SU-DHL-6 (cell line): ENCODE measurements at regions not wholly inside any gene's neighbourhood (a gene's known extent, or its start where the extent isn't known, plus 50 kb on each side); places are given as distances from the start of the nearest gene placed in this dataset.

Experiments used
- H2AFZ ChIP-seq: fragments of 200-600 bp; sonication (generic); 2 replicates; pipeline ENCODE4 v1.6.1; 2014; ENCODE audit warnings: low read depth, mild to moderate bottlenecking, moderate library complexity, mixed read lengths, antibody characterized with exemption, low read length; ENCODE audit not compliant: severe bottlenecking
- H3F3A ChIP-seq: fragments of 200-600 bp; shearing (Covaris generic); 2 replicates; pipeline ENCODE4 v1.6.0; 2016; ENCODE audit warnings: antibody characterized with exemption, mild to moderate bottlenecking; ENCODE audit not compliant: insufficient read depth
- H3K27ac ChIP-seq: fragments of 200-600 bp; sonication (generic); 2 replicates; pipeline ENCODE4 v1.5.1; 2016; ENCODE audit warnings: low read depth, mild to moderate bottlenecking, low read length, moderate library complexity, mixed read lengths
- H3K27me3 ChIP-seq: fragments of 200-600 bp; sonication (generic), shearing (Covaris generic); 2 replicates; pipeline ENCODE4 v1.6.0; 2014; ENCODE audit warnings: mild to moderate bottlenecking, low read length
- H3K36me3 ChIP-seq: fragments of 200-600 bp; sonication (generic); 2 replicates; pipeline ENCODE4 v1.6.1; 2014; ENCODE audit warnings: mild to moderate bottlenecking, low read length, mixed read lengths
- H3K4me2 ChIP-seq: fragments of 300-600, 200-600 bp; shearing (Covaris generic), sonication (generic); 2 replicates; pipeline ENCODE4 v1.6.0; 2014; ENCODE audit warnings: low read length, low read depth, mild to moderate bottlenecking; ENCODE audit not compliant: poor library complexity, severe bottlenecking
- H3K4me3 ChIP-seq: fragments of 200-600 bp; sonication (generic); 2 replicates; pipeline ENCODE4 v1.5.1; 2014; ENCODE audit warnings: antibody characterized with exemption, low read length, mild to moderate bottlenecking, mixed read lengths; ENCODE audit not compliant: insufficient read depth, poor library complexity, severe bottlenecking
- H3K79me2 ChIP-seq: fragments of 200-600 bp; sonication (generic); 2 replicates; pipeline ENCODE4 v1.6.1; 2014; ENCODE audit warnings: mild to moderate bottlenecking, low read length, moderate library complexity; ENCODE audit not compliant: insufficient read depth
- H3K9ac ChIP-seq: fragments of 200-600 bp; sonication (generic); 2 replicates; pipeline ENCODE4 v1.7.0; 2014; ENCODE audit warnings: mild to moderate bottlenecking, low read length
- H3K9me2 ChIP-seq: fragments of 200-600 bp; sonication (generic); replicated peaks from 2 replicates; pipeline ENCODE4 v1.6.1; 2014; ENCODE audit warnings: low read length; ENCODE audit not compliant: insufficient read depth
- H3K9me3 ChIP-seq: fragments of 200-600 bp; sonication (generic); 2 replicates; pipeline ENCODE4 v1.6.1; 2014; ENCODE audit warnings: low read length, mixed read lengths; ENCODE audit not compliant: insufficient read depth
- H4K20me1 ChIP-seq: fragments of 200-600 bp; sonication (generic); 2 replicates; pipeline ENCODE4 v1.6.1; 2014; ENCODE audit warnings: low read depth, mild to moderate bottlenecking, antibody characterized with exemption, low read length, moderate library complexity, mixed read lengths
- CTCF ChIP-seq: fragments of 200-600 bp; sonication (generic); IDR thresholded peaks from one replicate; pipeline ENCODE4 v1.5.1; 2017; ENCODE audit warnings: antibody characterized with exemption, mild to moderate bottlenecking, low read length, moderate library complexity; ENCODE audit not compliant: insufficient read depth, poor library complexity, severe bottlenecking
- EZH2phosphoT487 ChIP-seq: fragments of 200-600 bp; sonication (generic), shearing (Covaris generic); conservative IDR thresholded peaks from 2 replicates; pipeline ENCODE4 v1.6.1; 2018; ENCODE audit warnings: mild to moderate bottlenecking, antibody characterized with exemption, low read length, moderate library complexity, mixed read lengths

GRCh38 chr3:16061491-16061890 lies 113.0 kb upstream of the GALNT15 start:
- H3K9me2 ChIP-seq: no peaks in the 10 kb centered on the region
- no peaks in the 10 kb centered on the region for H3K36me3 ChIP-seq
- no peaks in the 10 kb centered on the region for H3F3A ChIP-seq
- no peak overlapping the region for H3K4me3 ChIP-seq
- no peak overlapping the region for H3K9ac ChIP-seq
- H2AFZ ChIP-seq: no peak overlapping the region
- H3K79me2 ChIP-seq: no peaks in the 10 kb centered on the region
- TF ChIP-seq EZH2phosphoT487 (no peak), CTCF (no peak)
- H4K20me1 ChIP-seq: no peaks in the 10 kb centered on the region
- H3K27me3 ChIP-seq: no peaks in the 10 kb centered on the region
- H3K27ac ChIP-seq: no peak overlapping the region
- no peak overlapping the region for H3K4me2 ChIP-seq
- H3K9me3 ChIP-seq: no peaks in the 10 kb centered on the region

GRCh38 chr3:16063603-16064002 lies 110.9 kb upstream of the GALNT15 start:
- TF ChIP-seq EZH2phosphoT487: no peak
- no peak overlapping the region for H3K4me3 ChIP-seq
- no peaks in the 10 kb centered on the region for H3K9me2 ChIP-seq
- no peak overlapping the region for H3K27ac ChIP-seq
- no peaks in the 10 kb centered on the region for H3K9me3 ChIP-seq
- no peaks in the 10 kb centered on the region for H3K27me3 ChIP-seq
- no peaks in the 10 kb centered on the region for H3K79me2 ChIP-seq
- no peaks in the 10 kb centered on the region for H4K20me1 ChIP-seq
- no peak overlapping the region for H3K9ac ChIP-seq
- no peaks in the 10 kb centered on the region for H3F3A ChIP-seq
- H3K36me3 ChIP-seq: no peaks in the 10 kb centered on the region
- H3K4me2 ChIP-seq: no peak overlapping the region
- no peak overlapping the region for H2AFZ ChIP-seq

- Histone ChIP-seq H3K36me3 (no peaks in the 10 kb centered on the region), H3F3A (no peaks in the 10 kb centered on the region), H3K9me2 (no peaks in the 10 kb centered on the region), H3K27ac (no peak overlapping the region), H3K79me2 (no peaks in the 10 kb centered on the region), H3K4me2 (no peak overlapping the region), H2AFZ (no peak overlapping the region), H3K9me3 (no peaks in the 10 kb centered on the region), H3K4me3 (no peak overlapping the region), H3K9ac (no peak overlapping the region), H4K20me1 (no peaks in the 10 kb centered on the region), H3K27me3 (no peaks in the 10 kb centered on the region)
- TF ChIP-seq EZH2phosphoT487 (no peak), CTCF (no peak)
These were observed 109.7 kb upstream of the GALNT15 start for GRCh38 chr3:16064642-16065414.

- Histone ChIP-seq H3K9me3 (no peaks in the 10 kb centered on the region), H3K36me3 (no peaks in the 10 kb centered on the region), H4K20me1 (no peaks in the 10 kb centered on the region), H3K27ac (no peak overlapping the region), H3K9me2 (no peaks in the 10 kb centered on the region), H3K4me3 (no peak overlapping the region), H3K79me2 (no peaks in the 10 kb centered on the region), H3K9ac (no peak overlapping the region), H3F3A (no peaks in the 10 kb centered on the region), H2AFZ (no peak overlapping the region), H3K4me2 (no peak overlapping the region), H3K27me3 (no peaks in the 10 kb centered on the region)
- TF ChIP-seq CTCF: no peak
- TF ChIP-seq EZH2phosphoT487: no peak
These were observed 107.9 kb upstream of the GALNT15 start for GRCh38 chr3:16066545-16066944.
